Activated naive CD8-positive, alpha-beta T cell (primary cell): ENCODE measurements at regions not wholly inside any gene's neighbourhood (a gene's known extent, or its start where the extent isn't known, plus 50 kb on each side); places are given as distances from the start of the nearest gene placed in this dataset.

ENCODE experiments used
- H3K27ac Mint-ChIP-seq: one replicate; pipeline ENCODE4 v1.8.0; 2021; ENCODE audit warnings: mixed read lengths
- H3K27me3 Mint-ChIP-seq: one replicate; pipeline ENCODE4 v1.8.0; 2021; ENCODE audit warnings: mixed read lengths
- H3K36me3 Mint-ChIP-seq: one replicate; pipeline ENCODE4 v1.8.0; 2021; ENCODE audit warnings: mixed read lengths
- H3K4me1 Mint-ChIP-seq: one replicate; pipeline ENCODE4 v1.8.0; 2021; ENCODE audit warnings: low read depth, mixed read lengths
- H3K4me3 Mint-ChIP-seq: one replicate; pipeline ENCODE4 v1.8.0; 2021; ENCODE audit warnings: mild to moderate bottlenecking, mixed read lengths
- H3K9me3 Mint-ChIP-seq: one replicate; pipeline ENCODE4 v1.8.0; 2021; ENCODE audit warnings: low read depth, mixed read lengths

- no peak overlapping the region for H3K27ac Mint-ChIP-seq
- H3K4me1 Mint-ChIP-seq: no peaks in the 10 kb centered on the region
- H3K36me3 Mint-ChIP-seq: no peaks in the 10 kb centered on the region
- H3K9me3 Mint-ChIP-seq: no peaks in the 10 kb centered on the region
- no peaks in the 10 kb centered on the region for H3K27me3 Mint-ChIP-seq
- H3K4me3 Mint-ChIP-seq: no peak overlapping the region
Measured at GRCh38 chr1:58836408-58836807, 52.6 kb upstream of the JUN start.

GRCh38 chr1:58837886-58838285 is 54.0 kb upstream of the JUN start:
- no peak overlapping the region for H3K27ac Mint-ChIP-seq
- no peaks in the 10 kb centered on the region for H3K9me3 Mint-ChIP-seq
- H3K4me1 Mint-ChIP-seq: no peaks in the 10 kb centered on the region
- no peaks in the 10 kb centered on the region for H3K27me3 Mint-ChIP-seq
- no peaks in the 10 kb centered on the region for H3K36me3 Mint-ChIP-seq
- no peak overlapping the region for H3K4me3 Mint-ChIP-seq

- no peaks in the 10 kb centered on the region for H3K9me3 Mint-ChIP-seq
- no peak overlapping the region for H3K27ac Mint-ChIP-seq
- no peak overlapping the region for H3K4me3 Mint-ChIP-seq
- H3K36me3 Mint-ChIP-seq: no peaks in the 10 kb centered on the region
- no peaks in the 10 kb centered on the region for H3K4me1 Mint-ChIP-seq
- H3K27me3 Mint-ChIP-seq: no peaks in the 10 kb centered on the region
Measured at GRCh38 chr1:58839147-58839795, 55.4 kb upstream of the JUN start.

DNA sequence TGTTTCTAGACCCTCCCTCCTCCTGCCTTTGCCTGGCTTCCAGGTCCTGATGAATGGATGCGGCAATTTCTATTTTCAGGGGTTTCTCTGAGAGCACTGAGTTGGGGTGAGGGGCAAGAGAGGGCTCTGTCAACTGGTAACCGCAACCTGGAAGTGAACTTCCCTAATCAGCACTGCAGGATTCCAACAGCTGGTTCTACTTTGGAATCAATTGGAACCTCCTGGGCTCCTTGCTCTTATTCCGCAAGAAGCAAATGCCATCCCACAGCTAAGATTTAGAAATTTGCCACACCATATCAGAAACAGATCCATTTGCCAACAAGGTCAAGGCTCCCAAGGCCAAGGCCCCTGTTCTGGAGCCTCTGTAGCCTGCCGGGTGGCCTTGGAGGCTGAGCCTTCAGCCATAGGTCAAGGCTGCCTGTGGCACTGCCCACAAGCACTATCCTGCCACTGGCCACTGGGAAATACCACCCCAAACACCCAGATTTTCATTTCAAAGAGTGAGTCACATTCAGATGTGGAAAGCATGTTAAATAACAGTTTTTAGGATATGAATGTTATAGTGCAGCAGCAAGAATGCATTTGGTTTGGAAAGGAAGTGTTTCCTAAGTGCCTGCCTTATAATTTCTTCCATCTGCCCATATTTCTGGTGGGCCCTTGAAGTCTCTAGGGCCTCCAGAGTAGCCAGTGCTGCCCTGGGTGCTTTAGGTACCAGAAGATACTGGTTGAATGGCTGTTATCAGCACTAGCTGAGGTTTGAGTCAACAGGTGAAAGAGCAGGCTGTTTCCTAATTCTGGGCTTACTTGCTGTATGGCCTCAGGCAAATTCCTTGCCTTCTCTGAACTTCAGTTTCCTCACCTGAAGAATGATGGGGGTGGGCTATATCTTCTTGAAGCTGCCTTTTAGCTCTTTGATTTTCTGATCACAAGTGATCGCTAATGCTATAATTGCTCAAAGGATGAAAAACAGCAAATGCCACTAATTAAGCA is 56.3 kb upstream of the JUN start:
- no peaks in the 10 kb centered on the region for H3K36me3 Mint-ChIP-seq
- H3K9me3 Mint-ChIP-seq: no peaks in the 10 kb centered on the region
- no peak overlapping the region for H3K27ac Mint-ChIP-seq
- H3K27me3 Mint-ChIP-seq: no peaks in the 10 kb centered on the region
- H3K4me1 Mint-ChIP-seq: no peaks in the 10 kb centered on the region
- H3K4me3 Mint-ChIP-seq: no peak overlapping the region

GRCh38 chr1:58841455-58841854 is 57.6 kb upstream of the JUN start:
- Mint-ChIP-seq H3K4me3 (no peak overlapping the region), H3K27ac (no peak overlapping the region), H3K36me3 (no peaks in the 10 kb centered on the region), H3K4me1 (no peaks in the 10 kb centered on the region), H3K9me3 (no peaks in the 10 kb centered on the region), H3K27me3 (no peaks in the 10 kb centered on the region)

GRCh38 chr1:58842941-58843340 is 59.1 kb upstream of the JUN start:
- Mint-ChIP-seq H3K9me3 (no peaks in the 10 kb centered on the region), H3K4me1 (no peaks in the 10 kb centered on the region), H3K27ac (no peak overlapping the region), H3K36me3 (no peaks in the 10 kb centered on the region), H3K27me3 (no peaks in the 10 kb centered on the region), H3K4me3 (no peak overlapping the region)

DNA sequence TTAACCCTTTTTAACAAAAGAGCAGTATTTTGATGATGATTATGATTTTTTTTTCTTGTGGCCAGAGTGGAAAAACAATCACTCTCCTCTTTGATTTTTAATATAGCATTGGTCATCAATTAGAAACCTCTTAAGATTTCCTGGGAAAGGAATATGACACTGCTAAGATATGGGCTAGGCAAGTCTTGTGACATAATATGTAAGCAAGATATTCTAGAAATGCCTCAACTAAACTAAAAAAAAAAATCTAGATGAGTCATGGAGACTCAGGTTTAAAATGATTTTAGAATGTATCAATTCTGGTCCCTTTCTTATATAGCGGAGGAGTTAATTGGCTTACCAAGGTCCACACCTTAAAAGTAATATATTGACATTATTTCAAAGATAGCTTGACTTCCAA is 60.3 kb upstream of the JUN start:
- H3K36me3 Mint-ChIP-seq: no peaks in the 10 kb centered on the region
- no peak overlapping the region for H3K27ac Mint-ChIP-seq
- H3K27me3 Mint-ChIP-seq: no peaks in the 10 kb centered on the region

GRCh38 chr1:58845942-58846341 is 62.1 kb upstream of the JUN start:
- no peak overlapping the region for H3K4me3 Mint-ChIP-seq
- no peak overlapping the region for H3K27ac Mint-ChIP-seq
- H3K4me1 Mint-ChIP-seq: no peaks in the 10 kb centered on the region
- no peaks in the 10 kb centered on the region for H3K9me3 Mint-ChIP-seq
- no peaks in the 10 kb centered on the region for H3K27me3 Mint-ChIP-seq
- H3K36me3 Mint-ChIP-seq: no peaks in the 10 kb centered on the region

More for the DNA sequence above, 60.3 kb upstream of the JUN start:
- Mint-ChIP-seq H3K4me3 (no peak overlapping the region), H3K9me3 (no peaks in the 10 kb centered on the region), H3K4me1 (no peaks in the 10 kb centered on the region)

DNA sequence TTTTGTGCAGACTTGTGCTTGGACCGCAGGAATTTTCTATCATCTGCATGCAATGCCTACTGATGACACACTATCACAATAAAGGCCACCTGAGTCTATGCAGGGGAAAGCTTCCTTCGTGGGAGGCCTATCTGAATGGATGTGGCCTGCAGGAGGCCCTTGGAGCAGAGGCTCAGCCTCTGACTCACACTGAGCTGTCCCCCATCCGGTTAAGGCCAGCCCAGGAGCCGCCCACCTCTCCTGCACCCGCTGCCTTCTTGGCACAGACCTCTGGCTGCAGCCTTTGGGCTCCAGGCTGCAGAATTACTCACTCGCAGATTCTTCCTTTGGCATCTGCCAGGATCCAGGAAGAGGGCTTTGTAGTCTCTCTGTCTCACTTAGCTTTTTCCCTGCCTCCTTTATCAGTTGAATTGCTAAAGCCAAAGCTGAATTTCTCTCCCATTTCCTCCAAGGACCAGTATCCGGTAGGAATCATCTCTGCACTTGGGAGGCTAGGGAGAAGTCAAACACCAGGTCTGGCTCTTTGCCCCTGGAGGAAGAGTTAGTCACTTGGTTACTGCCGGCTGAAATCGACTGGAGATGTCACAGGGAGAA is 65.1 kb upstream of the JUN start:
- H3K4me1 Mint-ChIP-seq: no peaks in the 10 kb centered on the region
- H3K27me3 Mint-ChIP-seq: no peaks in the 10 kb centered on the region
- no peaks in the 10 kb centered on the region for H3K36me3 Mint-ChIP-seq
- no peaks in the 10 kb centered on the region for H3K9me3 Mint-ChIP-seq
- no peak overlapping the region for H3K4me3 Mint-ChIP-seq
- H3K27ac Mint-ChIP-seq: no peak overlapping the region

- Mint-ChIP-seq H3K4me1 (peaks cover 2% of the 10 kb centered on the region), H3K27me3 (no peaks in the 10 kb centered on the region), H3K9me3 (no peaks in the 10 kb centered on the region)
Measured at GRCh38 chr1:58849551-58849950, 65.7 kb upstream of the JUN start.

DNA sequence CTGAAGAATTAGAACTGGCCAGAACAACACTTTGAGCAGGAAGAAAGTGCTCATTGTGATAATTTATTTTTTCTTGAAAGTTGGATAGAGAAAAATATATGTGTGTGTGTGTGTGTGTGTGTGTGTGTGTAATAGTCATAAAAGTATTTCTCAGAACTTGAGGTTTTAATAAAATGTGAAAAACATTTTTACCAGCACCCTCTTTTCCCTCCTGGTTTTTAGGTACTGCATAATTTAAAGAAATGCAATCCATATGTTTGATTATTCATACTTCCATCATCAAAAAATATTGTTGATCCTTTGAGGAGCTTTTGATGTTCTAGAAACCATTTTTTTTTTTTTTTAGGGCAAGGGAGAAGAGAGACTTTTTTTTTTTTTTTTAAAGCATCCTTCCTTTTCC is 66.8 kb upstream of the JUN start:
- Mint-ChIP-seq H3K27me3 (no peaks in the 10 kb centered on the region), H3K9me3 (no peaks in the 10 kb centered on the region), H3K36me3 (no peaks in the 10 kb centered on the region), H3K4me3 (no peak overlapping the region), H3K4me1 (peaks cover 9% of the 10 kb centered on the region), H3K27ac (no peak overlapping the region)

More at GRCh38 chr1:58849551-58849950, 65.7 kb upstream of the JUN start:
- H3K4me3 Mint-ChIP-seq: no peak overlapping the region
- no peak overlapping the region for H3K27ac Mint-ChIP-seq
- no peaks in the 10 kb centered on the region for H3K36me3 Mint-ChIP-seq

DNA sequence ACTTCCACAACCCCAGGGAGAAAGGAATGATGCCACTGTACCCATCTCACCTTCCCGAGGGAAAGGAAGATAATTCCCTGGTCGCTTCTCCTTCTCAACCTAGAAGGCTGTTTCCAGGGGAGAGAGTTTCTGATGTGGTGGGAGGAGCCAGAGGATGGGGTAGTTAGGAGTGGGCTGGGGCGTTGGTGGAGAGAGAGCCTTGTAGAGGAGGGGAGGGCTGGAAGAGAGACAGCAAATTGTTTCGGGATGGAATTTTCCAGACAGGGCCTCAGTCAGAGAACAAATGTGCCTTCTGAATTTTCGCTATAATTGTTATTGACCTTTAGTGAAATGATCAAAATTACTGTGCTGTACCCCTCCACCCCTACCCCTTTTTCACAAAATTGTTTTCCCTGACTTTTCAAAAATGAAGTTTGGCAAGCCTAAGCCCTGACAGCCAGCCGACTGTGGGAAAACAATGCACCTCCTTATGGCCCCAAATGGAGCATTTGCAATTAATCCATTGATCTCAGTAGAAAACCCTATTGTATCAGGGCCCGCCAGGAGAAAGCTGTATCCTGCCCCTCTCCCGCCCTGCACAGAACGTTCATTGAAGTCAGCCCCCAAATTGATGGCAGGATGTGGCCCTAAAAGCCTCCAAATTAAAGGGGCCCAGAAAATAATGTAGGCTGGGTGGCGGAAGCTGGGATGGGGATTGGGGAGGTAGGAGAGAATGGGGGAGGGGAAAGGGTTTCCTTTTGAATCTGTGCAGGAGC is 69.1 kb upstream of the JUN start:
- no peaks in the 10 kb centered on the region for H3K27me3 Mint-ChIP-seq
- H3K4me3 Mint-ChIP-seq: no peak overlapping the region
- H3K27ac Mint-ChIP-seq: no peak overlapping the region
- H3K4me1 Mint-ChIP-seq: peaks cover 21% of the 10 kb centered on the region
- H3K9me3 Mint-ChIP-seq: no peaks in the 10 kb centered on the region
- no peaks in the 10 kb centered on the region for H3K36me3 Mint-ChIP-seq

DNA sequence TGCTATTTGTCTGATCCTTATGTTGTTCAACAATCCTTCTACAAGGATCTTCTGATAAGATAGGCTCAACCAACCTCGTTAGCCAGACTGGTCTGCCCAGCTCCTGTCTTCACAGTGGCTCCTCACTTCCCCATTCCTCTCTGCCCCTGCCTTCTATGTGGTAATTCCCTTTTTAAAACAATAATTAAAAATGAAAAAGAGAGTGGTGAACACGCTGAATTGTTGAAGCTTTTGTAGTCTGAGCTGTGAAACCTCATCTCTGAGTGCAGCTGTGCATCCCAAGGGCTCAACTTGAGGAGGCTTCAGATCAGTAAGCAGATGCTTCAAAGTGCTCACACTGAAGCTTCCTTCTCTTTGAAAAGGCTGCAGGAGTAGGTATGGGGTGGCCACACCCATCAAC is 70.7 kb upstream of the JUN start:
- H3K9me3 Mint-ChIP-seq: no peaks in the 10 kb centered on the region
- no peak overlapping the region for H3K4me3 Mint-ChIP-seq
- no peaks in the 10 kb centered on the region for H3K36me3 Mint-ChIP-seq
- no peaks in the 10 kb centered on the region for H3K27me3 Mint-ChIP-seq
- no peak overlapping the region for H3K27ac Mint-ChIP-seq
- H3K4me1 Mint-ChIP-seq: peaks cover 37% of the 10 kb centered on the region

- Mint-ChIP-seq H3K4me1 (peaks cover 44% of the 10 kb centered on the region), H3K36me3 (no peaks in the 10 kb centered on the region), H3K27me3 (no peaks in the 10 kb centered on the region), H3K9me3 (no peaks in the 10 kb centered on the region), H3K4me3 (no peak overlapping the region), H3K27ac (no peak overlapping the region)
Measured at GRCh38 chr1:58855274-58856165, 71.7 kb upstream of the JUN start.
